H1 (cell line): ENCODE measurements at regions not wholly inside any gene's neighbourhood (a gene's known extent, or its start where the extent isn't known, plus 50 kb on each side); places are given as distances from the start of the nearest gene placed in this dataset.

Experiments
- CTCF ChIA-PET: fragments of 300-600 bp; sonication (Branson Sonifier 250); formaldehyde crosslinking; loops from one replicate; lab custom pipeline; 2021; ENCODE audit not compliant: partially characterized antibody; lab: Charles Lee
- POLR2A ChIA-PET: fragments of 300-600 bp; sonication (Branson Sonifier 250); formaldehyde crosslinking; loops from one replicate; lab custom pipeline; 2021; ENCODE audit warnings: inconsistent platforms; ENCODE audit not compliant: partially characterized antibody; lab: Charles Lee
- DNase-seq, 2 experiments: peaks; one replicate each; pipeline versions ENCODE4 v3.0.0 to v3.0.0-alpha.2; 2010 to 2022; ENCODE audit warnings: low spot score in 2 of 2, low read depth in 1 of 2, mixed read lengths in 1 of 2
- FAIRE-seq: peaks from 2 replicates; lab custom pipeline; 2011; peaks lifted over from hg19 to GRCh38; lab: Jason Lieb, UNC
- H2AFZ ChIP-seq: 2 replicates; pipeline ENCODE4 v1.8.1; 2012; ENCODE audit warnings: low read length, inconsistent platforms
- H2AK5ac ChIP-seq: 2 replicates; pipeline ENCODE4 v1.6.1; 2013; ENCODE audit warnings: low read depth, low read length
- H2BK120ac ChIP-seq: replicated peaks from 2 replicates; pipeline ENCODE3; 2013; ENCODE audit warnings: low read depth, low read length, inconsistent platforms
- H2BK12ac ChIP-seq: 2 replicates; pipeline ENCODE4 v1.6.1; 2013; ENCODE audit warnings: low read depth, low read length
- H2BK15ac ChIP-seq: 2 replicates; pipeline ENCODE4 v1.6.1; 2013; ENCODE audit warnings: low read length
- H2BK20ac ChIP-seq: 2 replicates; pipeline ENCODE4 v1.6.1; 2013; ENCODE audit warnings: low read length
- H2BK5ac ChIP-seq: 2 replicates; pipeline ENCODE4 v1.6.1; 2013; ENCODE audit warnings: low read depth, low read length
- H3K14ac ChIP-seq: 2 replicates; pipeline ENCODE4 v1.6.1; 2013; ENCODE audit warnings: inconsistent platforms; ENCODE audit not compliant: insufficient read length
- H3K18ac ChIP-seq: 2 replicates; pipeline ENCODE4 v1.6.1; 2013; ENCODE audit warnings: low read length; ENCODE audit errors: extremely low read depth
- H3K23ac ChIP-seq: 2 replicates; pipeline ENCODE4 v1.6.1; 2013; ENCODE audit warnings: inconsistent platforms; ENCODE audit not compliant: insufficient read length
- H3K23me2 ChIP-seq: 2 replicates; pipeline ENCODE4 v1.6.1; 2013; ENCODE audit warnings: low read depth, low read length
- H3K27ac ChIP-seq: 2 replicates; pipeline ENCODE4 v1.6.1; 2011; ENCODE audit warnings: low read depth, low read length, inconsistent platforms
- H3K27me3 ChIP-seq, 4 experiments: replicated peaks in 1 of 4; 1 replicate in 1 of 4; 2 replicates in 3 of 4; pipeline versions ENCODE4 v1.6.1 to v1.8.1; 2011 to 2013; ENCODE audit warnings: low read length in 3 of 4, mild to moderate bottlenecking in 3 of 4, inconsistent platforms in 2 of 4, mixed read lengths in 2 of 4, moderate library complexity in 1 of 4; ENCODE audit not compliant: control insufficient read depth in 3 of 4, insufficient read depth in 3 of 4; ENCODE audit errors: extremely low read depth in 1 of 4
- H3K36me3 ChIP-seq, 4 experiments: 2 replicates each; pipeline versions ENCODE4 v1.6.1 to v1.8.1; 2011 to 2013; ENCODE audit warnings: mild to moderate bottlenecking in 4 of 4, low read length in 3 of 4, moderate library complexity in 2 of 4, control low read depth in 1 of 4, inconsistent platforms in 1 of 4; ENCODE audit not compliant: insufficient read depth in 4 of 4, control insufficient read depth in 2 of 4
- H3K4ac ChIP-seq: replicated peaks from 2 replicates; pipeline ENCODE3; 2013; ENCODE audit warnings: low read length, low read depth, mixed read lengths, inconsistent platforms; ENCODE audit not compliant: insufficient read length
- H3K4me1 ChIP-seq, 4 experiments: replicated peaks in 1 of 4; 1 replicate in 1 of 4; 2 replicates in 3 of 4; pipeline versions ENCODE4 v1.6.1 to v1.8.1; 2011 to 2013; ENCODE audit warnings: low read length in 3 of 4, inconsistent platforms in 2 of 4, mixed read lengths in 1 of 4; ENCODE audit not compliant: insufficient read depth in 4 of 4, control insufficient read depth in 3 of 4
- H3K4me2 ChIP-seq, 2 experiments: 2 replicates each; pipeline versions ENCODE4 v1.6.1 to v1.8.1; 2011 to 2013; ENCODE audit warnings: low read depth in 2 of 2, low read length in 2 of 2, control low read depth in 1 of 2, inconsistent platforms in 1 of 2, mild to moderate bottlenecking in 1 of 2; ENCODE audit not compliant: insufficient read depth in 1 of 2
- H3K4me3 ChIP-seq, 4 experiments: fragments of 200-600, 300-600 bp in 1 of 4; sonication (generic), shearing (Covaris generic), sonication (Bioruptor Twin) in 1 of 4; 2 replicates each; pipeline versions ENCODE4 v1.5.1 to v1.8.1; 2011 to 2016; ENCODE audit warnings: low read length in 4 of 4, low read depth in 3 of 4, control low read depth in 2 of 4, inconsistent platforms in 2 of 4, mild to moderate bottlenecking in 2 of 4, mixed read lengths in 1 of 4, moderate library complexity in 1 of 4; ENCODE audit not compliant: insufficient read depth in 2 of 4; ENCODE audit errors: extremely low read depth in 1 of 4
- H3K56ac ChIP-seq: replicated peaks from 2 replicates; pipeline ENCODE3; 2013; ENCODE audit warnings: low read depth, mild to moderate bottlenecking, mixed read lengths, low read length, inconsistent platforms; ENCODE audit not compliant: insufficient read length
- H3K79me1 ChIP-seq: 2 replicates; pipeline ENCODE4 v1.6.1; 2013; ENCODE audit warnings: low read depth, low read length, control low read depth
- H3K79me2 ChIP-seq, 2 experiments: 2 replicates each; pipeline versions ENCODE4 v1.6.1 to v1.8.1; 2012 to 2013; ENCODE audit warnings: low read length in 2 of 2, mild to moderate bottlenecking in 2 of 2, inconsistent platforms in 1 of 2; ENCODE audit not compliant: insufficient read depth in 2 of 2, control insufficient read depth in 1 of 2
- H3K9ac ChIP-seq, 4 experiments: replicated peaks in 1 of 4; 1 replicate in 1 of 4; 2 replicates in 3 of 4; pipeline versions ENCODE4 v1.6.1 to v1.8.1; 2011 to 2013; ENCODE audit warnings: low read depth in 3 of 4, low read length in 3 of 4, control low read depth in 2 of 4, mild to moderate bottlenecking in 2 of 4, moderate library complexity in 2 of 4, inconsistent platforms in 1 of 4; ENCODE audit errors: extremely low read depth in 1 of 4
- H3K9me3 ChIP-seq, 2 experiments: 2 replicates each; pipeline versions ENCODE4 v1.6.1 to v1.8.1; 2012 to 2013; ENCODE audit warnings: mild to moderate bottlenecking in 2 of 2, moderate library complexity in 2 of 2, control low read depth in 1 of 2, inconsistent platforms in 1 of 2, low read depth in 1 of 2, low read length in 1 of 2, mixed read lengths in 1 of 2; ENCODE audit not compliant: insufficient read depth in 2 of 2
- H4K20me1 ChIP-seq, 2 experiments: replicated peaks in 1 of 2; 2 replicates each; pipeline versions ENCODE3 to v1.8.1; 2011 to 2013; ENCODE audit warnings: inconsistent platforms in 2 of 2, low read length in 2 of 2, mild to moderate bottlenecking in 1 of 2; ENCODE audit not compliant: insufficient read depth in 2 of 2, control insufficient read depth in 1 of 2
- H4K5ac ChIP-seq: 2 replicates; pipeline ENCODE4 v1.6.1; 2013; ENCODE audit warnings: low read length, low read depth, mixed read lengths, inconsistent platforms; ENCODE audit not compliant: insufficient read length
- H4K8ac ChIP-seq: 2 replicates; pipeline ENCODE4 v1.8.0; 2013; ENCODE audit warnings: mild to moderate bottlenecking, moderate library complexity, low read length, inconsistent platforms; ENCODE audit not compliant: insufficient read depth; ENCODE audit errors: extremely low read depth
- H4K91ac ChIP-seq: replicated peaks from 2 replicates; pipeline ENCODE3; 2013; ENCODE audit warnings: low read length, mixed read lengths, inconsistent platforms; ENCODE audit not compliant: insufficient read length
- GABPA ChIP-seq: IDR thresholded peaks from 2 replicates; pipeline ENCODE4 v1.6.1; 2011; ENCODE audit warnings: mild to moderate bottlenecking, low read length, moderate library complexity, borderline replicate concordance; ENCODE audit not compliant: insufficient read depth
- SIRT6 ChIP-seq: IDR thresholded peaks from one replicate; pipeline ENCODE4 v1.7.1; 2012; ENCODE audit warnings: low read length, inconsistent platforms
- SP1 ChIP-seq: IDR thresholded peaks from 2 replicates; pipeline ENCODE4 v1.6.1; 2011; ENCODE audit warnings: low read depth, low read length
- TF ChIP-seq, protein P1 (sequence below): IDR thresholded peaks from 2 replicates; pipeline ENCODE4 v1.6.1; 2011; ENCODE audit warnings: low read depth, mild to moderate bottlenecking, low read length; ENCODE audit not compliant: insufficient read depth

DNA sequence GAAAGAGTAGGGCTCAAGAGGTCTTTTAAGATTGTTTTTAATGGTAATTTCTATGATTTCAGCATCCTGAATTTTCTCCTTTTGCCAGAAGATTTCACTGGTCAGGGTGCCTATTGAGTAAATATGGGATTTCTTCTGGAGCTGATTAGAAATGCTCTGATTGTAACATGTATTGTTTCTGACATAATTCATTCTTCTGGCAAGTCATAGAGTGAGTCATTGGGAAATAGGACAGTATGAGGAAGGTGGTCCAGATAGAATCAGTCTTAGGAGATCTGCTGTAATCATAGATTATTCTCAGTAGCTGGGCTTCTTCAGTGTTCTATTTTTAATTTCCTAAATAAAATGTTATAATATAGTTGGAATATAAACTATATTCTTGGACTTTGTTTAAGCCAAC lies 182.0 kb upstream of the NAV3 start:
- no peak overlapping the region for H3K14ac ChIP-seq
- H2BK5ac ChIP-seq: no peak overlapping the region
- H2BK12ac ChIP-seq: no peak overlapping the region
- H3K36me3 ChIP-seq: no peaks in the 10 kb centered on the region
- H3K56ac ChIP-seq: no peak overlapping the region
- no peak overlapping the region for H3K4me2 ChIP-seq
- no peak overlapping the region for H3K23ac ChIP-seq
- H4K8ac ChIP-seq: no peak overlapping the region
- no peak overlapping the region for H2BK20ac ChIP-seq
- no peak overlapping the region for H3K27ac ChIP-seq
- no peak overlapping the region for H3K18ac ChIP-seq
- FAIRE-seq: no peak
- POLR2A ChIA-PET: no interaction called here
- H3K9me3 ChIP-seq: no peaks in the 10 kb centered on the region
- no peak overlapping the region for H3K9ac ChIP-seq
- no peak for DNase-seq
- peaks cover 0 to 9% (median 4%) of the 10 kb centered on the region in 4 experiments; a peak in 3 of 7 replicates for H3K4me1 ChIP-seq
- no peak overlapping the region for H3K4me3 ChIP-seq
- H3K4ac ChIP-seq: no peak overlapping the region
- no peak for TF ChIP-seq SIRT6
- no peak for TF ChIP-seq SP1
- TF ChIP-seq GABPA: no peak
- TF ChIP-seq, protein P1, sequence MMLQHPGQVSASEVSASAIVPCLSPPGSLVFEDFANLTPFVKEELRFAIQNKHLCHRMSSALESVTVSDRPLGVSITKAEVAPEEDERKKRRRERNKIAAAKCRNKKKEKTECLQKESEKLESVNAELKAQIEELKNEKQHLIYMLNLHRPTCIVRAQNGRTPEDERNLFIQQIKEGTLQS: no peak
- TF ChIP-seq, all 59 proteins: peak for 0
- no peak overlapping the region for H2AK5ac ChIP-seq
- H3K79me1 ChIP-seq: no peaks in the 10 kb centered on the region
- H4K20me1 ChIP-seq: no peaks in the 10 kb centered on the region
- H2AFZ ChIP-seq: no peak overlapping the region
- H4K5ac ChIP-seq: no peak overlapping the region
- H2BK120ac ChIP-seq: no peak overlapping the region
- no peaks in the 10 kb centered on the region for H3K23me2 ChIP-seq
- H4K91ac ChIP-seq: no peak overlapping the region
- H3K79me2 ChIP-seq: no peaks in the 10 kb centered on the region
- no peaks in the 10 kb centered on the region for H3K27me3 ChIP-seq
- CTCF ChIA-PET: interaction anchor here (1.5 kb wide), 1 partner anchor 7 kb away, joined by 3 read pairs; no protein-coding TSS in a partner anchor
- no peak overlapping the region for H2BK15ac ChIP-seq
